Hepatocyte (in vitro differentiated cells): ENCODE measurements at regions not wholly inside any gene's neighbourhood (a gene's known extent, or its start where the extent isn't known, plus 50 kb on each side); places are given as distances from the start of the nearest gene placed in this dataset.

ENCODE experiments used
- CTCF ChIP-seq: fragments of 200-600 bp; sonication (generic); IDR thresholded peaks from 2 replicates; pipeline ENCODE4 v1.5.1; 2016; ENCODE audit warnings: antibody characterized with exemption, mild to moderate bottlenecking; ENCODE audit not compliant: poor library complexity
- EZH2 ChIP-seq: fragments of 200-600 bp; sonication (generic); IDR thresholded peaks from 2 replicates; pipeline ENCODE4 v1.6.1; 2016; ENCODE audit warnings: antibody characterized with exemption, mild to moderate bottlenecking, borderline replicate concordance

- no peak for TF ChIP-seq CTCF
- TF ChIP-seq EZH2 = no peak
These were observed 235.7 kb upstream of the THBS1 start for GRCh38 chr15:39345176-39345575.
